ENCODE measurements at regions not wholly inside any gene's neighbourhood (a gene's known extent, or its start where the extent isn't known, plus 50 kb on each side); places are given as distances from the start of the nearest gene placed in this dataset.

DNA sequence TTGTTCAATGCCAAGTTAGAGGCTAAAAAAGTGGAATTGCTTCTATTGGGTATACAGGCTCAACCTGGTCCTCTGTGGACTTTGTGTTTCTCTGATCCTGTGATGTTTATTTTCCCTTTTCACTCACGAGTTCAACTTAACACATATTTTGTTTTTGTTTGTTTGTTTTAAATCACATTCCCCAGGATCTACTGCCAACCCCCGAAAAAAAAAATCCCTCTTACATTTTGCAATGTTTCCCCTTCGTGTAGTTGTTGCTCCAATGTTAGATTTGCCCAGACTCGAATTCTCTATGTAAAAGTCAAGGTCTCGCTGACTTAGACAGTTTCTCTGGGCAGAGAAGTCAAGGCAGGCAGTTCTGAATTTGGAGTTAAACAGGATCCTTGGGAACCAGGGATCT, 876.4 kb downstream of the CCSER2 start (continued):
- TF ChIP-seq, protein P1, sequence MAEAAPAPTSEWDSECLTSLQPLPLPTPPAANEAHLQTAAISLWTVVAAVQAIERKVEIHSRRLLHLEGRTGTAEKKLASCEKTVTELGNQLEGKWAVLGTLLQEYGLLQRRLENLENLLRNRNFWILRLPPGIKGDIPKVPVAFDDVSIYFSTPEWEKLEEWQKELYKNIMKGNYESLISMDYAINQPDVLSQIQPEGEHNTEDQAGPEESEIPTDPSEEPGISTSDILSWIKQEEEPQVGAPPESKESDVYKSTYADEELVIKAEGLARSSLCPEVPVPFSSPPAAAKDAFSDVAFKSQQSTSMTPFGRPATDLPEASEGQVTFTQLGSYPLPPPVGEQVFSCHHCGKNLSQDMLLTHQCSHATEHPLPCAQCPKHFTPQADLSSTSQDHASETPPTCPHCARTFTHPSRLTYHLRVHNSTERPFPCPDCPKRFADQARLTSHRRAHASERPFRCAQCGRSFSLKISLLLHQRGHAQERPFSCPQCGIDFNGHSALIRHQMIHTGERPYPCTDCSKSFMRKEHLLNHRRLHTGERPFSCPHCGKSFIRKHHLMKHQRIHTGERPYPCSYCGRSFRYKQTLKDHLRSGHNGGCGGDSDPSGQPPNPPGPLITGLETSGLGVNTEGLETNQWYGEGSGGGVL (CRISPR knock-in tag; IDR thresholded peaks at IDR 0.05), result no peak
- TF ChIP-seq SMAD1 (IDR thresholded peaks at IDR 0.05; ENCODE audit: low read depth, low read length, partially characterized antibody), result no peak
- no peak for TF ChIP-seq TSC22D4 (tag; IDR thresholded peaks at IDR 0.05)
- TF ChIP-seq, protein P2, sequence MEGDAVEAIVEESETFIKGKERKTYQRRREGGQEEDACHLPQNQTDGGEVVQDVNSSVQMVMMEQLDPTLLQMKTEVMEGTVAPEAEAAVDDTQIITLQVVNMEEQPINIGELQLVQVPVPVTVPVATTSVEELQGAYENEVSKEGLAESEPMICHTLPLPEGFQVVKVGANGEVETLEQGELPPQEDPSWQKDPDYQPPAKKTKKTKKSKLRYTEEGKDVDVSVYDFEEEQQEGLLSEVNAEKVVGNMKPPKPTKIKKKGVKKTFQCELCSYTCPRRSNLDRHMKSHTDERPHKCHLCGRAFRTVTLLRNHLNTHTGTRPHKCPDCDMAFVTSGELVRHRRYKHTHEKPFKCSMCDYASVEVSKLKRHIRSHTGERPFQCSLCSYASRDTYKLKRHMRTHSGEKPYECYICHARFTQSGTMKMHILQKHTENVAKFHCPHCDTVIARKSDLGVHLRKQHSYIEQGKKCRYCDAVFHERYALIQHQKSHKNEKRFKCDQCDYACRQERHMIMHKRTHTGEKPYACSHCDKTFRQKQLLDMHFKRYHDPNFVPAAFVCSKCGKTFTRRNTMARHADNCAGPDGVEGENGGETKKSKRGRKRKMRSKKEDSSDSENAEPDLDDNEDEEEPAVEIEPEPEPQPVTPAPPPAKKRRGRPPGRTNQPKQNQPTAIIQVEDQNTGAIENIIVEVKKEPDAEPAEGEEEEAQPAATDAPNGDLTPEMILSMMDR (IDR thresholded peaks at IDR 0.05 in 2 of 3, conservative IDR thresholded peaks at IDR 0.05 in 1 of 3; ENCODE audit: insufficient read depth in 2 of 3, low read depth in 1 of 3, low read length in 3 of 3), result no peak

DNA sequence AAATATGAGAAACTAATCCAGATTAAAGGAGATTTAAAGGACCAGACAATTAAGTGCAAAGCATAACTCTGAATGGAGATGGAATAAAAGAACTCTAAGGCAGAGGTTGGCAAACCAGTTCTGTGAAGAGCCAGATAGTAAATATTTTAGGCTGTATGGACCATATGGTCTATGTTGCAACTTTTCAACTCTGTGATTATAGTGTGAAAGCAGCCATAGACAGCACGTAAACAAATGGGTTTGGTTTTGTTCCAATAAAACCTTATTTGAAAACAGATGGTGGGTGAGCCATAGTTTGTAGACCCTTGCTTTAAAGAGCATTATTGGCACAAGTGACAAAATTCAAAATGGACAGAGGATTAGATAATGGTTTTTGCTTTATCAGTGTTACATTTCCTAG, 884.1 kb downstream of the CCSER2 start:
- Histone ChIP-seq H2AFZ (ENCODE audit: low read depth, low read length) (no peak overlapping the region), H3K9me1 (ENCODE audit: control insufficient read depth, insufficient read depth, low read length) (no peaks in the 10 kb centered on the region), H3K27me3 (ENCODE audit: control insufficient read depth in 2 of 2, insufficient read depth in 2 of 2, low read length in 2 of 2) (no peaks in the 10 kb centered on the region), H3K79me2 (ENCODE audit: control insufficient read depth, insufficient read depth, low read length) (no peaks in the 10 kb centered on the region), H3K4me2 (ENCODE audit: insufficient read depth, low read length) (no peak overlapping the region), H3K4me1 (replicated peaks in 1 of 2; ENCODE audit: control insufficient read depth in 2 of 2, insufficient read depth in 2 of 2, low read length in 2 of 2) (no peaks in the 10 kb centered on the region), H3K9me3 (replicated peaks; ENCODE audit: control insufficient read depth, insufficient read depth, low read depth, low read length) (no peaks in the 10 kb centered on the region), H3K27ac (ENCODE audit: extremely low read depth, low read depth, low read length) (no peak overlapping the region), H3K4me3 (no peak overlapping the region), H4K20me1 (replicated peaks; ENCODE audit: control insufficient read depth, insufficient read depth, low read length) (no peaks in the 10 kb centered on the region), H3K36me3 (ENCODE audit: control insufficient read depth, insufficient read depth, low read length) (no peaks in the 10 kb centered on the region), H3K9ac (ENCODE audit: insufficient read depth in 1 of 2, low read depth in 2 of 2, low read length in 2 of 2) (no peak overlapping the region)
- in situ Hi-C loops (cut with MboI), result no loop called here
- DNase-seq (ENCODE audit: extremely low read depth in 1 of 4, low spot score in 3 of 4), result no peak
- FAIRE-seq, result no peak
- ChIA-PET CTCF (ENCODE audit: low intra/inter-chr PET ratio) (no interaction called here), POLR2A (interaction anchor here (0.6 kb wide), 1 partner anchor 54 kb away, joined by 3 read pairs; no protein-coding TSS in a partner anchor)
- intact Hi-C loops (cut with micrococcal nuclease), result no loop called here
- no peak for TF ChIP-seq ZNF57 (CRISPR knock-in tag; IDR thresholded peaks at IDR 0.05)
- no peak for ATAC-seq
- 0% methylated on average over 1 of the region's 1 CpG for WGBS (ENCODE audit: insufficient coverage, low coverage, missing lambda C conversion rate)
- BruUV-seq (replicated peaks), result no TSS peak

Measured in K562 (cell line).